Prostate gland (tissue), 2 donors: ENCODE measurements at regions not wholly inside any gene's neighbourhood (a gene's known extent, or its start where the extent isn't known, plus 50 kb on each side); places are given as distances from the start of the nearest gene placed in this dataset.

Experiments used
- DNase-seq: peaks from one replicate; pipeline ENCODE4 v3.0.0-alpha.2; 2019; ENCODE audit warnings: low spot score
- H3K27ac ChIP-seq, 2 donors: fragments of 200-600 bp; sonication (generic); 2 replicates each; pipeline ENCODE4 v1.5.1; 2017 to 2019
- H3K27me3 ChIP-seq: fragments of 200-600 bp; sonication (generic); replicated peaks from 2 replicates; pipeline ENCODE4 v1.5.1; 2019; ENCODE audit not compliant: insufficient read depth
- H3K36me3 ChIP-seq, 2 donors: fragments of 200-600 bp; sonication (generic); 1 replicate in 1 of 2; 2 replicates in 1 of 2; pipeline versions ENCODE4 v1.5.1 to v1.8.1; 2017 to 2019
- H3K4me1 ChIP-seq: fragments of 200-600 bp; sonication (generic); replicated peaks from 2 replicates; pipeline ENCODE4 v1.5.1; 2019
- H3K4me3 ChIP-seq, 2 donors: fragments of 200-600 bp; sonication (generic); 2 replicates each; pipeline ENCODE4 v1.5.1; 2017 to 2019
- H3K9me3 ChIP-seq: fragments of 200-600 bp; sonication (generic); 2 replicates; pipeline ENCODE4 v1.5.1; 2017
- CTCF ChIP-seq, 4 experiments: fragments of 200-600 bp in 2 of 4; fragments of 450-650 bp in 2 of 4; sonication (generic) in 2 of 4; IDR thresholded peaks; 1 replicate in 3 of 4; 2 replicates in 1 of 4; pipeline ENCODE4 v1.5.1; 2016 to 2019; ENCODE audit warnings: antibody characterized with exemption in 4 of 4, mild to moderate bottlenecking in 2 of 4, moderate library complexity in 2 of 4
- POLR2A ChIP-seq: fragments of 450-650 bp; IDR thresholded peaks from one replicate; pipeline ENCODE4 v1.6.1; 2016; ENCODE audit warnings: antibody characterized with exemption, mild to moderate bottlenecking
- POLR2AphosphoS5 ChIP-seq: sonication (generic); formaldehyde crosslinking; IDR thresholded peaks from one replicate; pipeline ENCODE4 v1.6.1; 2017; ENCODE audit warnings: antibody characterized with exemption
- WGBS: methylation state at CpG from one replicate; pipeline ENCODE4 v1.1.5; 2018; 5-methylcytosine and 5-hydroxymethylcytosine counted together
- intact Hi-C: fragments of 100-400 bp; cut with DNase I; formaldehyde crosslinking; loops from one replicate; pipeline ENCODE4 v1.14.2; 2022

- intact Hi-C loops, result no loop called here
- Histone ChIP-seq H3K27ac (no peak overlapping the region), H3K4me1 (no peaks in the 10 kb centered on the region), H3K36me3 (no peaks in the 10 kb centered on the region), H3K27me3 (no peaks in the 10 kb centered on the region), H3K9me3 (no peaks in the 10 kb centered on the region), H3K4me3 (no peak overlapping the region)
- 72% methylated on average over 3 of the region's 3 CpGs for WGBS
- TF ChIP-seq CTCF (IDR thresholded peaks at IDR 0.05), result no peak
- no peak for TF ChIP-seq POLR2A
- no peak for TF ChIP-seq POLR2AphosphoS5
- no peak for DNase-seq
Observed at GRCh38 chr5:174185506-174185905, 140.0 kb downstream of the NSG2 start.

- DNase-seq, result no peak
- 85% methylated on average over 10 of the region's 10 CpGs for WGBS
- intact Hi-C loops, result no loop called here
- Histone ChIP-seq H3K27ac (no peak overlapping the region), H3K4me3 (no peak overlapping the region), H3K27me3 (no peaks in the 10 kb centered on the region), H3K36me3 (no peaks in the 10 kb centered on the region), H3K4me1 (no peaks in the 10 kb centered on the region), H3K9me3 (no peaks in the 10 kb centered on the region)
- TF ChIP-seq POLR2A (no peak), POLR2AphosphoS5 (no peak), CTCF (IDR thresholded peaks at IDR 0.05) (no peak)
Observed at GRCh38 chr5:174186096-174186695, 140.7 kb downstream of the NSG2 start.

GRCh38 chr5:174187001-174187400, 141.5 kb downstream of the NSG2 start:
- WGBS, result 79% methylated on average over 7 of the region's 7 CpGs
- no peak for DNase-seq
- no peaks in the 10 kb centered on the region for H3K36me3 ChIP-seq
- no peaks in the 10 kb centered on the region for H3K27me3 ChIP-seq
- TF ChIP-seq CTCF (IDR thresholded peaks at IDR 0.05) (no peak), POLR2AphosphoS5 (no peak), POLR2A (no peak)
- H3K27ac ChIP-seq, result no peak overlapping the region
- no peaks in the 10 kb centered on the region for H3K9me3 ChIP-seq
- intact Hi-C loops, result no loop called here
- H3K4me3 ChIP-seq, result no peak overlapping the region
- no peaks in the 10 kb centered on the region for H3K4me1 ChIP-seq

- no peak for DNase-seq
Observed at GRCh38 chr5:174187481-174187880, 142.0 kb downstream of the NSG2 start.

GRCh38 chr5:174188295-174188694, 142.8 kb downstream of the NSG2 start:
- DNase-seq, result no peak
- Histone ChIP-seq H3K4me1 (no peaks in the 10 kb centered on the region), H3K9me3 (no peaks in the 10 kb centered on the region), H3K4me3 (no peak overlapping the region), H3K27me3 (no peaks in the 10 kb centered on the region), H3K27ac (no peak overlapping the region), H3K36me3 (no peaks in the 10 kb centered on the region)
- 85% methylated on average over 1 of the region's 1 CpG for WGBS
- intact Hi-C loops, result no loop called here
- TF ChIP-seq POLR2A (no peak), CTCF (IDR thresholded peaks at IDR 0.05) (no peak), POLR2AphosphoS5 (no peak)

More at GRCh38 chr5:174187481-174187880, 142.0 kb downstream of the NSG2 start:
- Histone ChIP-seq H3K9me3 (no peaks in the 10 kb centered on the region), H3K4me3 (no peak overlapping the region), H3K27ac (no peak overlapping the region), H3K4me1 (no peaks in the 10 kb centered on the region), H3K27me3 (no peaks in the 10 kb centered on the region), H3K36me3 (no peaks in the 10 kb centered on the region)
- intact Hi-C loops, result no loop called here
- 78% methylated on average over 6 of the region's 6 CpGs for WGBS
- TF ChIP-seq POLR2AphosphoS5, result no peak
